Psoas muscle (tissue), 7 donors: ENCODE measurements at regions not wholly inside any gene's neighbourhood (a gene's known extent, or its start where the extent isn't known, plus 50 kb on each side); places are given as distances from the start of the nearest gene placed in this dataset.
A peak's percentile ranks its signal among the peaks of the same experiment; 100 is the strongest.
"Not testable (repeated sequence)": the region's sequence is repeated elsewhere in the genome, so short reads cannot be mapped to it uniquely, and the experiment has no call there.

Experiments used
- ATAC-seq, 4 donors: fragments of 200-7000 bp; cut with Tn5 transposase; one replicate each; pipeline ENCODE4 v1.9.1; 2020; ENCODE audit warnings: moderate library complexity in 3 of 4, mild to moderate bottlenecking in 2 of 4
- DNase-seq, 2 donors: peaks; one replicate each; pipeline ENCODE4 v3.0.0-alpha.2; 2020
- H3K27ac ChIP-seq: fragments of 200-600 bp; one replicate; pipeline ENCODE4 v1.8.0; 2022
- H3K27me3 ChIP-seq, 3 donors: fragments of 200-600 bp in 1 of 3; one replicate each; pipeline versions ENCODE4 v1.6.1 to v1.8.0; 2013 to 2022; ENCODE audit warnings: low read length in 2 of 3, mild to moderate bottlenecking in 2 of 3, moderate library complexity in 1 of 3; ENCODE audit not compliant: insufficient read depth in 3 of 3
- H3K36me3 ChIP-seq, 2 donors: fragments of 200-600 bp in 1 of 2; one replicate each; pipeline versions ENCODE4 v1.6.1 to v1.8.0; 2013 to 2022; ENCODE audit warnings: low read depth in 1 of 2, mild to moderate bottlenecking in 1 of 2, moderate library complexity in 1 of 2; ENCODE audit not compliant: insufficient read depth in 1 of 2
- H3K4me1 ChIP-seq: fragments of 200-600 bp; one replicate; pipeline ENCODE4 v1.8.0; 2022
- H3K4me3 ChIP-seq: fragments of 200-600 bp; one replicate; pipeline ENCODE4 v1.8.0; 2022; ENCODE audit warnings: mild to moderate bottlenecking
- H3K9me3 ChIP-seq: fragments of 200-600 bp; one replicate; pipeline ENCODE4 v1.8.0; 2022
- WGBS, 3 donors: extraction: QIAGEN DNeasy Blood & Tissue Kit; methylation state at CpG; one replicate each; pipeline versions ENCODE4 v1.1.6 to v1.1.7; 2013; 5-methylcytosine and 5-hydroxymethylcytosine counted together
- intact Hi-C, 2 donors: fragments of 100-400 bp; cut with DNase I; formaldehyde crosslinking; loops; one replicate each; pipeline versions ENCODE4 v1.11.0 to v1.14.2; 2022
- TF ChIP-seq, protein P1 (sequence below): fragments of 200-600 bp; IDR thresholded peaks from one replicate; pipeline ENCODE4 v1.8.0; 2022; ENCODE audit warnings: antibody characterized with exemption
- donor health status: healthy with polysubstance abuse.
- donor health status: DM: no; HTN: no; CAD: no; lungs with moderate emphysema.
- donor health status: Bipolar disorder and iron deficiency.
- donor health status: healthy.
- donor health status: DM: yes; HTN: yes; CAD: no.
- donor health status: DM: no; HTN: no; CAD: no.
- donor health status: DM: yes; HTN: yes; CAD: no.

DNA sequence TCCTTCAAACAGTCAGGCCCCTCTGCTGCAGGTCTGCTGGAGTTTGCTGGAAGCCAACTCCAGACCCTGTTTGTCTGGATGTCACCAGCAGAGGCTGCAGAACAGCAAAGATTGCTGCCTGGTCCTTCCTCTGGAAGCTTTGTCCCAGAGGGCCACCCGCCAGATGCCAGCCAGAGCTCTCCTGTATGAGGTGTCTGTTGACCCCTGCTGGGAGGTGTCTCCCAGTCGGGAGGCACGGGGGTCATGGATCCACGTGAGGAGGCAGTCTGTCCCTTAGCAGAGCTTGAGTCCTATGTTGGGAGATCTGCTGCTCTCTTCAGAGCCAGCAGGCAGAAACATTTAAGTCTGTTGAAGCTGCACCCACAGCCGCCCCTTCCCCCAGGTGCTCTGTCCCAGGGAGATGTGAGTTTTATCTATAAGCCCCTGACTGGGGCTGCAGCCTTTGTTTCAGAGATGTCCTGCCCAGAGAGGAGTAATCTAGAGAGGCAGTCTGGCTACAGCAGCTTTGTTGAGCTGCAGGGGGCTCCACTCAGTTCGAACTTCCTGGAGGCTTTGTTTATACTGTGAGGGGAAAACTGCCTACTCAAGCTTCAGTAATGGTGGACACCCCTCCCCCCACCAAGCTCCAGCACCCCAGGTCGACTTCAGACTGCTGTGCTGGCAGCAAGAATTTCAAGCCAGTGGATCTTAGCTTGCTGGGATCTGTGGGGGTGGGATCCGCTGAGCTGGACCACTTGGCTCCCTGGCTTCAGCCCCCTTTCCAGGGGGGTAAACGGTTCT lies 72.1 kb downstream of the OGFRL1 start:
- intact Hi-C loops, H3K4me3 ChIP-seq, H3K4me1 ChIP-seq, H3K36me3 ChIP-seq, ATAC-seq, H3K9me3 ChIP-seq, H3K27ac ChIP-seq, DNase-seq, H3K27me3 ChIP-seq: not testable (repeated sequence)
- 86 to 91% (median 87%) methylated on average over 9 of the region's 9 CpGs for WGBS, 3 donors

DNA sequence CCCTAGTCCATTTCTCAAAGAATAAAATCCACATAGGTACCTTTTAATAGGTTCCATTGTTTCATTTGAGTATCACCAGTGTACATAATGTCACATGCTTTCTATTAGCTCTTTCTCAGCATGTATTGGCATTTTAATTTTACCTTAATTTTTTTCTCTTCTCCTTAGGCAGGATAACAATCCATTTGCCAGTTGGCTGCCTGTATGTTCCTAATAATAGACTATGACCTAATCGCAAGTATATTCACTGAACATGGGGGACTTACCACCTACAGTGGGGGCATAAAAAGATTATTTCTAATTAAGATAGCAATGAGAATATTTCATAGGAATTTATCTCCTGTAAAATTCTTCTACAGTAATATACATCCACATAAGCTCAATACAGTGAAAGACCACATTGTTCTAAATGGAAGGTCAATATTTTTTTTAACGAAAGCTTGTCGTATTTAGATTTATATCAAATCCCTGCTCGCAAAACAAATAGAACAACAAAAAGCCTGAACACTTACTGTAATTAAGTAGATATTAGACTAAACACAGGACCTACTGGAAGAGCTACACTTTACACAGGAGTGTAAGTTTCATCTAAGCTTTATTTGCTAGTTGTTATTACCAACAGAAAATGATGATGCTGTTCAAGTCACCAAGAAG lies 76.4 kb downstream of the OGFRL1 start:
- peak in 2 of 4 donors; percentile 36 to 76 for ATAC-seq
- Histone ChIP-seq H3K27ac (no peak overlapping the region), H3K9me3 (no peaks in the 10 kb centered on the region)

DNA sequence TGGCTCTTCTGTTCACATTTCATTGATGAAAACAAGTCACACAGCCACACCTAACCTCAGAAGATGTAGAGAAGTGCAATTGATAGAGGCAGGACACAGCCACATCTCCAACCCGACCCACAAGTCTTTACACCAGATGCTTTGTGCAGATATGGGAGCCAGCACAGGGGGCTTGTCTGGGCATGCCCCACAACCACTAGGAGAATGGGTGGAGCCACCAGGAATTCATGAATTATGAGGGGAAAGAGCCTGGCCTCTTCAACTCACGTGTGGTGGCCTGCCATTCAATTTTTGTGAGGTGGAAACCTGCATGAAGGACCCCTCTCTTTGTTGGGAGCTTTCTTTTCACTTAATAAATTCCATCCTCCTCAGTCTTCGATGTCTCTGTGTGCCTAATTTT lies 79.1 kb downstream of the OGFRL1 start:
- intact Hi-C loops = no loop called here
- no peaks in the 10 kb centered on the region for H3K27me3 ChIP-seq
- H3K4me3 ChIP-seq = no peak overlapping the region
- H3K27ac ChIP-seq = no peak overlapping the region
- no peaks in the 10 kb centered on the region for H3K4me1 ChIP-seq
- no peaks in the 10 kb centered on the region for H3K9me3 ChIP-seq
- TF ChIP-seq, protein P1, sequence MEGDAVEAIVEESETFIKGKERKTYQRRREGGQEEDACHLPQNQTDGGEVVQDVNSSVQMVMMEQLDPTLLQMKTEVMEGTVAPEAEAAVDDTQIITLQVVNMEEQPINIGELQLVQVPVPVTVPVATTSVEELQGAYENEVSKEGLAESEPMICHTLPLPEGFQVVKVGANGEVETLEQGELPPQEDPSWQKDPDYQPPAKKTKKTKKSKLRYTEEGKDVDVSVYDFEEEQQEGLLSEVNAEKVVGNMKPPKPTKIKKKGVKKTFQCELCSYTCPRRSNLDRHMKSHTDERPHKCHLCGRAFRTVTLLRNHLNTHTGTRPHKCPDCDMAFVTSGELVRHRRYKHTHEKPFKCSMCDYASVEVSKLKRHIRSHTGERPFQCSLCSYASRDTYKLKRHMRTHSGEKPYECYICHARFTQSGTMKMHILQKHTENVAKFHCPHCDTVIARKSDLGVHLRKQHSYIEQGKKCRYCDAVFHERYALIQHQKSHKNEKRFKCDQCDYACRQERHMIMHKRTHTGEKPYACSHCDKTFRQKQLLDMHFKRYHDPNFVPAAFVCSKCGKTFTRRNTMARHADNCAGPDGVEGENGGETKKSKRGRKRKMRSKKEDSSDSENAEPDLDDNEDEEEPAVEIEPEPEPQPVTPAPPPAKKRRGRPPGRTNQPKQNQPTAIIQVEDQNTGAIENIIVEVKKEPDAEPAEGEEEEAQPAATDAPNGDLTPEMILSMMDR = no peak
- DNase-seq = no peak
- H3K36me3 ChIP-seq = peaks cover 0 to 2% of the 10 kb centered on the region in 2 donors
- 81 to 84% (median 83%) methylated on average over 3 of the region's 3 CpGs for WGBS, 3 donors
- ATAC-seq = no peak

More for the DNA sequence above, 76.4 kb downstream of the OGFRL1 start:
- TF ChIP-seq, protein P1 = no peak
- no peaks in the 10 kb centered on the region for H3K36me3 ChIP-seq
- H3K27me3 ChIP-seq = no peaks in the 10 kb centered on the region
- H3K4me3 ChIP-seq = no peak overlapping the region
- DNase-seq = no peak
- intact Hi-C loops = no loop called here
- no peaks in the 10 kb centered on the region for H3K4me1 ChIP-seq
- WGBS, 3 donors = 82 to 90% (median 84%) methylated on average over 4 of the region's 4 CpGs

DNA sequence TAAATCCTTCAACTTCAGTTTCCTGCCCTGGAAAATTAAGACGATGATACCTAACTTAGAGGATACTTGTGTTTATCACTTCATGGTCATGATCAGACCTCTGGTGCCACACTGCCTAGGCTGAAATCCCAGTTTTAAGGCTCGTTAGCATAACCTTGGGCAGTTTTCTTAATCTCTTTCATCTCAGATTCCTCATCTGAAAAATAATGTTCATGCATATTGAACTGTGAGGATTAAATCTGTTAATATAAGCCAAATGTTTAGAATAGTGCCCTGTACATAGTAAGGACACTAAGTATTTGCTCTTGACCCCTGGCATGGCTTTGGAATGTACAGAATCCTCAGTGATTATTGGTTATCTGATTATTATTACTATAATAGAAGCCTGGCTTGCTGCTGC lies 79.7 kb downstream of the OGFRL1 start:
- Histone ChIP-seq H3K27ac (no peak overlapping the region), H3K4me1 (no peaks in the 10 kb centered on the region), H3K4me3 (no peak overlapping the region), H3K27me3 (no peaks in the 10 kb centered on the region), H3K9me3 (no peaks in the 10 kb centered on the region), H3K36me3 (peaks cover 0 to 2% of the 10 kb centered on the region in 2 donors)
- 87 to 93% (median 88%) methylated on average over 2 of the region's 2 CpGs for WGBS, 3 donors
- ATAC-seq (no peak), DNase-seq (no peak)
- TF ChIP-seq, protein P1 = no peak
- intact Hi-C loops = no loop called here

DNA sequence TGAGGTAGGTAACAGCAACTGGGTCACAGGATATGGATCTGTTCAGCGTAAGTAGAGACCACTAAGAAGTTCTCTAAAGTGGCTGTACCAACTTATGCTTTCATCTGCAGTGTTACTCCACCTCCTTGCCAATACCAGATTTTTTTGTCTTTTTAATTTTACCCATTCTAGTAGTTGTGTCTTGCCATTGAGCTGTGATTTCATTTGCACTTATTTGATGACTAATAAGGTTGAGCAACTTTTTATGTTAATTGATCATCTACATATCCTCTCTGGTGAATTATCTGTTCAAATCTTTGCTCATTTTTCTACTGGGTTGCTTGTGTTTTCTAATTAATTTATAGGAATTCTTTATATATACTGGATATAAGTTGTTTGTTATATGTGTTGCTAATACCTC lies 82.9 kb downstream of the OGFRL1 start:
- intact Hi-C loops = no loop called here
- ATAC-seq (no peak), DNase-seq (no peak)
- Histone ChIP-seq H3K36me3 (peaks cover 0 to 2% of the 10 kb centered on the region in 2 donors), H3K27me3 (no peaks in the 10 kb centered on the region), H3K4me3 (no peak overlapping the region), H3K9me3 (no peaks in the 10 kb centered on the region), H3K27ac (no peak overlapping the region), H3K4me1 (peaks cover 9% of the 10 kb centered on the region)
- 90 to 100% (median 95%) methylated on average over 1 of the region's 1 CpG for WGBS, 3 donors
- TF ChIP-seq, protein P1 = no peak
